ENCODE measurements at regions not wholly inside any gene's neighbourhood (a gene's known extent, or its start where the extent isn't known, plus 50 kb on each side); places are given as distances from the start of the nearest gene placed in this dataset.

DNA sequence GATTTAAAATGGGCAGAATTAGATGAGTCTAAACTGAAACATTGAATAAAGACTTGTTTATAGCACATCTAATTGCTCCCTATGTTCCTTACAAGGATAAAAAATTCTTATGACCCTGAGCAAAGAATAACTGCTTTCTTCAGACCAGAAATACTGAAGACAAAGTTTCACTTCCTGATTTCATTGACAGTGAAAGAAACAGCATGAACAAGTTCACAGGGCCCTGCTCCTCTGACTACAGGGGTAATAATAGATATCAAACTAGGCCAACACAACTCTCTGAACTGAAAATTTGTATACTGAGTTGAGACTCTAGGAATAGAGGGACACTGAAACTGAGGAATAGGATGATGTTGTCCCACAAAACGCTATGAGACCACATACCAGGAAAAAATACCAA is 1383.3 kb upstream of the CDH2 start:
- Histone ChIP-seq H3K27ac (no peak overlapping the region), H3K4me3 (no peak overlapping the region), H3K27me3 (no peaks in the 10 kb centered on the region), H3K9me3 (no peaks in the 10 kb centered on the region), H3K36me3 (no peaks in the 10 kb centered on the region), H3K4me1 (no peaks in the 10 kb centered on the region)
- intact Hi-C loops (cut with DNase I; ENCODE audit: low total_unique reads) = no loop called here
- TF ChIP-seq POLR2A (IDR thresholded peaks at IDR 0.05) (no peak), CTCF (IDR thresholded peaks at IDR 0.05) (no peak)
- DNase-seq = no peak

DNA sequence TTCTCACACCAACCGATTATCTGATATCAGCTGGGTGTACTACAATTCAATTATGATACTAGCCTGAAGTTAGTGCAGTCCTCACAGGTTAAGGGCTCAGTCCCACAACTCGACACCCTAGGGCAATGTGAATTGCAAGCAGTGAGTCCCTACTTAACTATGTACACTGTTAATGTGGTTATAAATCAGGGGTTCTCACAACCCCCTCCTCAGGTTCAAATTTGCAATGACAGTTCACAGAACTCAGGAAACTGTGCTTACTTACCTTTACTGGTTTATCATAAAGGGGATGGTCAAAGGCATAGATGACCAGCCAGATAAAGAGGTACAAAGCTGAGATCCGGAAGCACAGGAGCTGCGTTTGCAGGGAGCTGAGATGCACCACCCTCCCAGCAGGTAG is 1379.1 kb upstream of the CDH2 start:
- TF ChIP-seq POLR2A (IDR thresholded peaks at IDR 0.05) = no peak
- TF ChIP-seq CTCF (IDR thresholded peaks at IDR 0.05) = no peak
- intact Hi-C loops (cut with DNase I; ENCODE audit: low total_unique reads) = no loop called here
- no peak overlapping the region for H3K4me3 ChIP-seq
- H3K27me3 ChIP-seq = no peaks in the 10 kb centered on the region
- H3K4me1 ChIP-seq = no peaks in the 10 kb centered on the region
- no peak for DNase-seq
- H3K27ac ChIP-seq = no peak overlapping the region
- no peaks in the 10 kb centered on the region for H3K36me3 ChIP-seq
- no peaks in the 10 kb centered on the region for H3K9me3 ChIP-seq

GRCh38 chr18:29549759-29550158 is 1372.8 kb upstream of the CDH2 start:
- H3K27me3 ChIP-seq = no peaks in the 10 kb centered on the region
- no peaks in the 10 kb centered on the region for H3K4me1 ChIP-seq
- no peaks in the 10 kb centered on the region for H3K9me3 ChIP-seq
- TF ChIP-seq CTCF (IDR thresholded peaks at IDR 0.05) = no peak
- TF ChIP-seq POLR2A (IDR thresholded peaks at IDR 0.05) = no peak
- no peak overlapping the region for H3K4me3 ChIP-seq
- no peaks in the 10 kb centered on the region for H3K36me3 ChIP-seq
- no peak for DNase-seq
- no peak overlapping the region for H3K27ac ChIP-seq
- intact Hi-C loops (cut with DNase I; ENCODE audit: low total_unique reads) = no loop called here

GRCh38 chr18:29547626-29548025 is 1370.7 kb upstream of the CDH2 start:
- DNase-seq = no peak
- Histone ChIP-seq H3K27ac (no peak overlapping the region), H3K36me3 (no peaks in the 10 kb centered on the region), H3K4me3 (no peak overlapping the region), H3K27me3 (no peaks in the 10 kb centered on the region), H3K9me3 (no peaks in the 10 kb centered on the region), H3K4me1 (no peaks in the 10 kb centered on the region)
- TF ChIP-seq CTCF (IDR thresholded peaks at IDR 0.05) (no peak), POLR2A (IDR thresholded peaks at IDR 0.05) (no peak)
- intact Hi-C loops (cut with DNase I; ENCODE audit: low total_unique reads) = no loop called here

DNA sequence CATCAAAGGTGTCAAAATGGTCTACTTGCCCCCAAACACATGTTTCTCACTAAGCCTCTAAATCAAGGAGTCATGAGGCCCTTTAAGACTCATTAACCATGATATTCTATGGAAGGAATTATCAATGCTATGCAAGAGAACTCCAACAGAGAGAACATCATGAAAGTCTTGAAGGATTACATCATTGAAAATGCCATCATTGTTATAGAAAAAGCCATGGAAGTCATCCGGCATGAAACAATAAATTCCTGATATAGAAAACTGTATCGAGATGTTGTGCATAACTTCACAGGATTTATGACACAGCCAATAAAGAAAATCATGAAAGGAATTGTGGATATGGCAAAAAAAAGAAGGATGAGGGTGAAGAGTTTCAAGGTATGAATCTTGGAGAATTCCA is 1363.6 kb upstream of the CDH2 start:
- intact Hi-C loops (cut with DNase I; ENCODE audit: low total_unique reads) = no loop called here
- Histone ChIP-seq H3K4me3 (no peak overlapping the region), H3K27me3 (no peaks in the 10 kb centered on the region), H3K36me3 (no peaks in the 10 kb centered on the region), H3K4me1 (no peaks in the 10 kb centered on the region), H3K9me3 (no peaks in the 10 kb centered on the region), H3K27ac (no peak overlapping the region)
- no peak for DNase-seq
- TF ChIP-seq CTCF (IDR thresholded peaks at IDR 0.05) (no peak), POLR2A (IDR thresholded peaks at IDR 0.05) (no peak)

Measured in uterus (tissue), 3 donors.